Spleen (tissue), 11 donors: ENCODE measurements at regions not wholly inside any gene's neighbourhood (a gene's known extent, or its start where the extent isn't known, plus 50 kb on each side); places are given as distances from the start of the nearest gene placed in this dataset.
A peak's percentile ranks its signal among the peaks of the same experiment; 100 is the strongest.

Experiments used
- DNase-seq: peaks from one replicate; pipeline ENCODE4 v3.0.0-alpha.2; 2020
- H3K27ac ChIP-seq, 8 donors: fragments of 200-600 bp; sonication (generic) in 7 of 8; 1 replicate in 4 of 8; 2 replicates in 4 of 8; pipeline versions ENCODE4 v1.5.0 to v1.8.0; 2016 to 2021; ENCODE audit warnings: inconsistent platforms in 4 of 8, mild to moderate bottlenecking in 4 of 8, moderate library complexity in 1 of 8
- H3K27me3 ChIP-seq, 7 donors: fragments of 200-600 bp; sonication (generic) in 6 of 7; replicated peaks in 1 of 7; 1 replicate in 4 of 7; 2 replicates in 3 of 7; pipeline versions ENCODE4 v1.5.0 to v1.8.0; 2016 to 2021; ENCODE audit warnings: inconsistent platforms in 3 of 7, mild to moderate bottlenecking in 1 of 7
- H3K36me3 ChIP-seq, 6 donors: fragments of 200-600 bp; sonication (generic) in 5 of 6; 1 replicate in 4 of 6; 2 replicates in 2 of 6; pipeline versions ENCODE4 v1.5.0 to v1.8.0; 2016 to 2021; ENCODE audit warnings: inconsistent platforms in 2 of 6
- H3K4me1 ChIP-seq, 6 donors: fragments of 200-600 bp; sonication (generic) in 5 of 6; 1 replicate in 3 of 6; 2 replicates in 3 of 6; pipeline versions ENCODE4 v1.5.0 to v1.8.0; 2016 to 2021; ENCODE audit warnings: inconsistent platforms in 3 of 6
- H3K4me3 ChIP-seq, 8 donors: fragments of 200-600 bp; sonication (generic) in 7 of 8; 1 replicate in 4 of 8; 2 replicates in 4 of 8; pipeline versions ENCODE4 v1.5.0 to v1.8.0; 2016 to 2021; ENCODE audit warnings: inconsistent platforms in 4 of 8, mild to moderate bottlenecking in 4 of 8, moderate library complexity in 2 of 8
- H3K9me3 ChIP-seq, 8 donors: fragments of 200-600 bp; sonication (generic) in 7 of 8; 1 replicate in 4 of 8; 2 replicates in 4 of 8; pipeline versions ENCODE4 v1.5.0 to v1.8.0; 2016 to 2021; ENCODE audit warnings: inconsistent platforms in 4 of 8
- CTCF ChIP-seq, 11 experiments: fragments of 200-600 bp in 7 of 11; fragments of 450-650 bp in 4 of 11; sonication (generic) in 4 of 11; IDR thresholded peaks in 8 of 11; conservative IDR thresholded peaks in 3 of 11; 1 replicate in 7 of 11; 2 replicates in 4 of 11; pipeline versions ENCODE4 v1.4.0 to v1.8.0; 2016 to 2021; ENCODE audit warnings: antibody characterized with exemption in 11 of 11, inconsistent platforms in 4 of 11, mild to moderate bottlenecking in 1 of 11
- POLR2A ChIP-seq, 3 donors: fragments of 450-650 bp; IDR thresholded peaks; one replicate each; pipeline ENCODE4 v1.5.1; 2017; ENCODE audit warnings: antibody characterized with exemption in 3 of 3, mild to moderate bottlenecking in 1 of 3
- POLR2AphosphoS5 ChIP-seq, 3 donors: sonication (generic); formaldehyde crosslinking; IDR thresholded peaks; one replicate each; pipeline ENCODE4 v1.5.1; 2017; ENCODE audit warnings: antibody characterized with exemption in 3 of 3
- WGBS, 5 donors: extraction: QIAGEN DNeasy Blood & Tissue Kit in 3 of 5; methylation state at CpG; one replicate each; pipeline versions ENCODE4 v1.1.5 to v1.1.7; 2013 to 2018; 5-methylcytosine and 5-hydroxymethylcytosine counted together
- intact Hi-C: fragments of 100-400 bp; cut with DNase I; formaldehyde crosslinking; loops from one replicate; pipeline ENCODE4 v1.15.0; 2023; ENCODE audit warnings: low total_unique reads
- donor health status: healthy with polysubstance abuse.
- donor health status: DM: no; HTN: no; CAD: no; lungs with moderate emphysema.
- donor health status: DM: no; HTN: no; CAD: no.
- donor health status: Bipolar disorder and iron deficiency.
- donor health status: healthy.
- donor health status: DM: no; HTN: no; CAD: no.
- donor health status: DM: yes; HTN: yes; CAD: no.

- intact Hi-C loops = no loop called here
- TF ChIP-seq CTCF (IDR thresholded peaks at IDR 0.05 in 8 of 11, conservative IDR thresholded peaks at IDR 0.05 in 3 of 11) (no peak), POLR2A (IDR thresholded peaks at IDR 0.05) (no peak), POLR2AphosphoS5 (IDR thresholded peaks at IDR 0.05) (no peak)
- Histone ChIP-seq H3K27me3 (peaks cover 0 to 43% (median 7%) of the 10 kb centered on the region in 7 donors), H3K9me3 (peaks cover 0 to 3% (median 0%) of the 10 kb centered on the region in 8 donors), H3K36me3 (no peaks in the 10 kb centered on the region), H3K4me1 (no peaks in the 10 kb centered on the region), H3K4me3 (no peak overlapping the region), H3K27ac (no peak overlapping the region)
- 79 to 90% (median 86%) methylated on average over 15 of the region's 15 CpGs for WGBS, 5 donors
- DNase-seq = no peak
Observed at GRCh38 chr1:4599521-4599920, 54.9 kb upstream of the AJAP1 start.

GRCh38 chr1:4599951-4600481 is 54.4 kb upstream of the AJAP1 start:
- Histone ChIP-seq H3K27ac (no peak overlapping the region), H3K4me3 (no peak overlapping the region), H3K4me1 (no peaks in the 10 kb centered on the region), H3K27me3 (peaks cover 0 to 48% (median 8%) of the 10 kb centered on the region in 7 donors), H3K36me3 (no peaks in the 10 kb centered on the region), H3K9me3 (peaks cover 0 to 3% (median 0%) of the 10 kb centered on the region in 8 donors)
- no peak for TF ChIP-seq CTCF (IDR thresholded peaks at IDR 0.05 in 8 of 11, conservative IDR thresholded peaks at IDR 0.05 in 3 of 11)
- TF ChIP-seq POLR2AphosphoS5 (IDR thresholded peaks at IDR 0.05) = no peak
- no peak for TF ChIP-seq POLR2A (IDR thresholded peaks at IDR 0.05)
- intact Hi-C loops = no loop called here
- WGBS, 5 donors = 36 to 91% (median 53%) methylated on average over 6 to 27 of the region's 27 CpGs
- peak; percentile 68 for DNase-seq

- Histone ChIP-seq H3K9me3 (peaks cover 0 to 3% (median 0%) of the 10 kb centered on the region in 8 donors), H3K36me3 (no peaks in the 10 kb centered on the region), H3K4me1 (no peaks in the 10 kb centered on the region), H3K27ac (no peak overlapping the region), H3K27me3 (peaks cover 0 to 55% (median 8%) of the 10 kb centered on the region in 7 donors), H3K4me3 (no peak overlapping the region)
- intact Hi-C loops = no loop called here
- 85 to 89% (median 87%) methylated on average over 11 to 18 of the region's 18 CpGs for WGBS, 5 donors
- DNase-seq = peak; percentile 32
- TF ChIP-seq POLR2A (IDR thresholded peaks at IDR 0.05) (no peak), CTCF (IDR thresholded peaks at IDR 0.05 in 8 of 11, conservative IDR thresholded peaks at IDR 0.05 in 3 of 11) (no peak), POLR2AphosphoS5 (IDR thresholded peaks at IDR 0.05) (no peak)
Observed at GRCh38 chr1:4600615-4601460, 53.6 kb upstream of the AJAP1 start.

GRCh38 chr1:4601941-4602340 is 52.5 kb upstream of the AJAP1 start:
- peak; percentile 59 for DNase-seq
- 81 to 100% (median 85%) methylated on average over 4 of the region's 4 CpGs for WGBS, 5 donors
- TF ChIP-seq POLR2AphosphoS5 (IDR thresholded peaks at IDR 0.05) (no peak), POLR2A (IDR thresholded peaks at IDR 0.05) (no peak), CTCF (IDR thresholded peaks at IDR 0.05 in 8 of 11, conservative IDR thresholded peaks at IDR 0.05 in 3 of 11) (no peak)

More at GRCh38 chr1:4601941-4602340, 52.5 kb upstream of the AJAP1 start:
- intact Hi-C loops = no loop called here
- Histone ChIP-seq H3K27ac (no peak overlapping the region), H3K27me3 (peaks cover 0 to 61% (median 8%) of the 10 kb centered on the region in 7 donors), H3K9me3 (peaks cover 0 to 3% (median 0%) of the 10 kb centered on the region in 8 donors), H3K36me3 (no peaks in the 10 kb centered on the region), H3K4me3 (no peak overlapping the region), H3K4me1 (no peaks in the 10 kb centered on the region)
